GM12878 (cell line): ENCODE measurements at regions not wholly inside any gene's neighbourhood (a gene's known extent, or its start where the extent isn't known, plus 50 kb on each side); places are given as distances from the start of the nearest gene placed in this dataset.

Experiments
- ASH2L ChIP-seq: fragments of 300-600, 200-600 bp; sonication (generic); IDR thresholded peaks from 2 replicates; pipeline ENCODE4 v1.6.1; 2017; ENCODE audit warnings: low read depth, mild to moderate bottlenecking, borderline replicate concordance
- BMI1 ChIP-seq: fragments of 450-650 bp; IDR thresholded peaks from 2 replicates; pipeline ENCODE4 v1.6.1; 2016; ENCODE audit warnings: mild to moderate bottlenecking, moderate library complexity, borderline replicate concordance
- ETV6 ChIP-seq, 2 experiments: fragments of 450-650 bp in 1 of 2; IDR thresholded peaks in 1 of 2; conservative IDR thresholded peaks in 1 of 2; 2 replicates each; pipeline ENCODE4 v1.6.1; 2014; ENCODE audit warnings: antibody characterized with exemption in 1 of 2, borderline replicate concordance in 1 of 2, low read depth in 1 of 2, mild to moderate bottlenecking in 1 of 2, moderate library complexity in 1 of 2
- HDAC2 ChIP-seq: fragments of 200-600 bp; sonication (generic); IDR thresholded peaks from 2 replicates; pipeline ENCODE4 v1.6.1; 2017
- NFYB ChIP-seq: IDR thresholded peaks from 2 replicates; pipeline ENCODE4 v1.6.1; 2011; ENCODE audit warnings: low read depth, mild to moderate bottlenecking, low read length, improper control_type of control experiment, moderate library complexity; ENCODE audit not compliant: insufficient read depth
- POLR2A ChIP-seq: IDR thresholded peaks from 2 replicates; pipeline ENCODE4 v1.6.1; 2011; ENCODE audit warnings: low read depth, mild to moderate bottlenecking, low read length
- POLR2AphosphoS5 ChIP-seq: IDR thresholded peaks from 2 replicates; pipeline ENCODE4 v1.6.1; 2011; ENCODE audit warnings: mild to moderate bottlenecking, low read length, inconsistent platforms
- RELA ChIP-seq: fragments of 450-650 bp; IDR thresholded peaks from 2 replicates; pipeline ENCODE4 v1.8.0; 2014; ENCODE audit warnings: borderline replicate concordance; ENCODE audit not compliant: partially characterized antibody
- YY1 ChIP-seq: IDR thresholded peaks from 2 replicates; pipeline ENCODE4 v1.6.1; 2011; ENCODE audit warnings: low read depth, mild to moderate bottlenecking, low read length
- TF ChIP-seq, protein P1 (sequence below), 3 experiments: IDR thresholded peaks in 2 of 3; conservative IDR thresholded peaks in 1 of 3; 2 replicates each; pipeline ENCODE4 v1.5.1; 2011; ENCODE audit warnings: low read depth in 3 of 3, low read length in 3 of 3, mild to moderate bottlenecking in 3 of 3, control low read depth in 2 of 3, moderate library complexity in 2 of 3, inconsistent platforms in 1 of 3, mixed read lengths in 1 of 3; ENCODE audit not compliant: control insufficient read depth in 2 of 3, insufficient read depth in 1 of 3; ENCODE audit errors: extremely low read depth in 1 of 3

DNA sequence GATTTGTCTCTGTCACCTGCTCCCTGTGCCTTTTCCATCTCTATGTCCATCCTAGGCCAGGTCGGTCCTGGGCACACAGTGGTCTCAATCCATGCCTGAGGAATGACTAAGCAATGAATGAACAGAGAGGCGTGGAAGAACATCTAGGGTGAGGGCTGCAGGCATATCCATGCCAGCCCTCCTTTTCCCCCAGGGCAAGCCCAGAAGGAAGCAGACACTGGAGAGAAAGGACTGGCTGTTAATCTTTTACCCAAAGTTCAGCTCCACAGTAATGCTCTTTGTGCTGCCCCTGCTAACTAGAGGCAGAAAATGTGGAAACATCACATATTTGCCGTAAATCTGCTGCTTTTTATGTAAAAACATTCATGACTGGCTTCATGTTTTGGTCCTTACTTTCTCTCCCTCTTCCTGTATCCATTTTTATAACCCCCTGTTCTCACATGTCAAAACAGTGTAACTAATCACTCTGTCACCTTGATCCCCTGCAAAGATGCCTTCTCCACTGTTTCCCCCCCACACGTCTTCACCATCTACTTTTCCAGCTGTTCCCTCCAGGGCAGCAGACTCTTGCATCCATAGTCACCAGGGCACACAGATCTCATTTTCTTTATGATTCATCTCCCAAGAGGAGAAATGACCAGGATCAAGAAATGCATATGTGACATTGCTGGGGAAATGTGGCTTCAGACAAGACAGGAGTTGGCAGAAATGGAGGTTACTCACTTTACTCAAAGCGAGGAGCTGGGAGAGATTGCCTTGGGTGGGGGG is 166.4 kb upstream of the PROX1 start:
- TF ChIP-seq RELA (no peak), POLR2AphosphoS5 (no peak), YY1 (no peak), BMI1 (no peak), POLR2A (no peak), HDAC2 (no peak), ETV6 (conservative IDR thresholded peaks at IDR 0.05 in 1 of 2, IDR thresholded peaks at IDR 0.05 in 1 of 2; ENCODE audit: borderline replicate concordance in 1 of 2, low read depth in 1 of 2) (no peak), NFYB (no peak), ASH2L (no peak)
- TF ChIP-seq, protein P1, sequence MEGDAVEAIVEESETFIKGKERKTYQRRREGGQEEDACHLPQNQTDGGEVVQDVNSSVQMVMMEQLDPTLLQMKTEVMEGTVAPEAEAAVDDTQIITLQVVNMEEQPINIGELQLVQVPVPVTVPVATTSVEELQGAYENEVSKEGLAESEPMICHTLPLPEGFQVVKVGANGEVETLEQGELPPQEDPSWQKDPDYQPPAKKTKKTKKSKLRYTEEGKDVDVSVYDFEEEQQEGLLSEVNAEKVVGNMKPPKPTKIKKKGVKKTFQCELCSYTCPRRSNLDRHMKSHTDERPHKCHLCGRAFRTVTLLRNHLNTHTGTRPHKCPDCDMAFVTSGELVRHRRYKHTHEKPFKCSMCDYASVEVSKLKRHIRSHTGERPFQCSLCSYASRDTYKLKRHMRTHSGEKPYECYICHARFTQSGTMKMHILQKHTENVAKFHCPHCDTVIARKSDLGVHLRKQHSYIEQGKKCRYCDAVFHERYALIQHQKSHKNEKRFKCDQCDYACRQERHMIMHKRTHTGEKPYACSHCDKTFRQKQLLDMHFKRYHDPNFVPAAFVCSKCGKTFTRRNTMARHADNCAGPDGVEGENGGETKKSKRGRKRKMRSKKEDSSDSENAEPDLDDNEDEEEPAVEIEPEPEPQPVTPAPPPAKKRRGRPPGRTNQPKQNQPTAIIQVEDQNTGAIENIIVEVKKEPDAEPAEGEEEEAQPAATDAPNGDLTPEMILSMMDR (IDR thresholded peaks at IDR 0.05 in 2 of 3, conservative IDR thresholded peaks at IDR 0.05 in 1 of 3; ENCODE audit: control insufficient read depth in 2 of 3, extremely low read depth in 1 of 3, insufficient read depth in 1 of 3, low read depth in 3 of 3, low read length in 3 of 3), result no peak
